ENCODE measurements at regions not wholly inside any gene's neighbourhood (a gene's known extent, or its start where the extent isn't known, plus 50 kb on each side); places are given as distances from the start of the nearest gene placed in this dataset.

DNA sequence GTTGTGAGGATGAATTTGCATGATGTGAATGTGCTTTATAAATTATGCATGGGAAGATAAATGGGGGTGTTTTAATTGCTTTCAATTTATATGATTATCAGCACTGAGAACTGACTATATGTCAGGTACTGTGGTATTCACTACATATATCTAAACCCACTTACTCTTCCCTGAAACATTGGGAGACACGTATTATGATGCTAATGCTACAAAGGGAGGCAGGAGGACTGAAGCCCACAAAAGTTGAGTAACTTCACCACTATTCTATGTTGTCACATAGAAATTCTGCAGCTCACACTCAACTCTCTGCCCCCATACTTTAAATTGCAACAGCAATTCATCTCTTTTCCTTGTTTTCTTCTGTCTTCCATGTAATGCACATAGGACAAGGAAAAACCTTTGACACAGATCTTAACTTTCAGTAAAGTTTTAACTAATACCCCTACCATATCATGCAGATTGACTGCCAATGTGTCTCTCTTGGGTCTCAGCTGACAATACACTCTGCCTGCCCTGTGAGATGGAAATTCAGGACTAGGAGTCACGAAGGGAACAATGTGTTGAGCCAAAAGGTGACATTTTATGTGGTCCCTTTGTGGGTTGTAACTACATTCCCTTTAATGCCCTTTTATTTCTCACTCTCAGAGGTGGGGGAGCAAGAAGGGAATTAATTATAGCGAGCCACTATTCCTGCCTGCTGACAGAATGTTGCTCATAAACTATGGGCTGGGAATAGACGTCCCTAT is 691.0 kb upstream of the SORCS1 start:
- FAIRE-seq: no peak

DNA sequence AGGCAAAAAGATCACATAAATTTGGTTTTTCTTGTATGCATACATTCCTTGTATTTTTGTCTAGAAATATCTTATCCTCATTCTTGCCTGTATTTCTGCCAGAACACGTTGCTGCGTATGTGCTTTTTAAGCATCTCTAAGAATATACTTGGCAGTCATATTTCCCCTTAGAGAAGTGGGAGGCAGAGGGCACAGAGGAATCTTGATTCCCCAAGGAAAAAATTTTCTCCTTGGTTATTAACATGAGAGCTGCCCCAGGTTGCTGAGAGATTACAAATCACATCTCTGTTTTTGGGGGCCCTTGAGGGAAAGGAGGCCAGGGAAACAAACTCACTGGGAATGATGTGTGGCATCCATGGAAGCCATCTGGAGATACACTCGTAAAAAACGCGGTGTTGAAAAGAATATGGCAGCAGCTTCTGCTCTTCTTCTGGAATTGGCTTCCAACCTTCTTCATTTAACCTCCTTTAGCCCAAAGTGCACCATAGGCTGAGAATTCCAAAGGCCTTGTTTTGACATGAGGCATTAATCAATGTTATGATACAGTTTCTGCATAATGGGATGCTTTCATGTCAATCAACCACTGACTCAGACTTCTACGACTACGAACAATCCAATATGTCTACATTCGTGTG is 684.3 kb upstream of the SORCS1 start:
- FAIRE-seq: no peak

DNA sequence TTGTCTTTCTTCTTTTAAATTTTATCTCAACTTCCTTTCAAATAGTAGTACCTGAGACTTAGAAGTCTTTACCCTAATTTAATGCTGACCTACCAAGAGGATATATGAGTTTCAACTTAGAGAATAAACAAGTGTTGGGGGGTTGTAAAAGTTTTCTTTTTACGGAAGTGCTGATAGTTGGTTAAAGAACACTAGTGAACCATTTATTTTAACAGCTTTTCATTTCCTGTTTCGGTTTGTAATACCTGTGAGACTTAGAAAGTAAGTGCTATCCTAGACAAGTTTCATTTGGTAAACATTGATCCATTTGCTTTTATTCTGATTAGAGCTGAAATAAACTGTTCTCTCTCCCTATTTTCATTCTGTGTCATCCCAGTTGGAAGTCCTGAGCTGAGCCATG is 683.1 kb upstream of the SORCS1 start:
- peak; percentile 9 for FAIRE-seq

DNA sequence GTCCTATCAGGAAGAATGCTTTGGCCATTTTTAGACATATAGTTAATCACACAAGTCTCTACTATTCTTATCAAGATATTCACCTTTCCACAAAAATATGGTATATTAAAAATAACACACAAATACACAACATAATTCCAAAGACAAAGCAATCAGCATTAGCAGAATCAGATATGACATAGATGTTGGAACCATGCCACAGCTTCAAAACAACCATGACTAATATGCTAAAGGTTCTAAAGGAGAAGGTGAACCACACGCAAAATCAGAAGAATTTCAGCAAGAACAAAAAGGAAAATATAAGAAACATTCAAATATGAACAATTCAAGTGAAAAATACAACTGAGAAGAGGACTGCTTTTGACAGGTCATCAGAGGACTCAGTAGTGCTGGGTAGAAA is 670.2 kb upstream of the SORCS1 start:
- FAIRE-seq: no peak

DNA sequence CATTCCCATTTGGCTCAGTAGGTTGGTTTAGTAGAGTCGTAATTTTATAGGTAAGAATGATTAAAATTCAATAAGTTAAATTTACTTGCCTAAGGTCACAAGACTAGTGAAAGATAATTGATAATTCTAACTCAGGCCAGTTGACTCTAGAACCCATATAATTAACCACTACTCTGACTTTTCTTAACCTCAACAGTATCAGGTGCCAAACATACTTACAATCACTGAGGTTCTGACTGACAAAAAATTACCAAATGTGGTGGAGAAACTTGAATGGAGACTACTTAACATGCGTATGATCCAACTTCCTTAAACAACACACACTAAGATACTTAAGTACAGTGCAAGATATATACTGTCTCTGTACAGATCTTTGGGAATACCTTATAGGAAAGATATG is 667.3 kb upstream of the SORCS1 start:
- FAIRE-seq: no peak

DNA sequence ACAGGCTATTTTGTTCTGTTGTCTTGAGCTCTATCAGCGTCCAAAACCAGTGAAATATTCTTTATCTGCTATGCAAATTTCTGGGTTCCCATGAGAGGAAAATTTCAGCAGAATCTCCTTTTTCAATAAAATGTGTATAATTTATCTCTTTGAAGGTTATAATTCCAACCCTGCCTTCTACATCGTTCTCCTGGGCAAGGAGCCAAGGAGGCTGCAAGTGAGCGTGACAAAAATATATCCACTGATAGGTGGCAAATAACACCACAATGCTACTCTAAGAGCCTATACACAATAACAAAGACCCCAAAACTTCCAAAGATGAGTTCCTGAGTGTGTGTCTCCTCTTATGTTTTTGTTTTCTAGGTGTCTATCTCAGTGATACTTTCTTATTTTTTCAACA is 664.7 kb upstream of the SORCS1 start:
- FAIRE-seq: no peak

DNA sequence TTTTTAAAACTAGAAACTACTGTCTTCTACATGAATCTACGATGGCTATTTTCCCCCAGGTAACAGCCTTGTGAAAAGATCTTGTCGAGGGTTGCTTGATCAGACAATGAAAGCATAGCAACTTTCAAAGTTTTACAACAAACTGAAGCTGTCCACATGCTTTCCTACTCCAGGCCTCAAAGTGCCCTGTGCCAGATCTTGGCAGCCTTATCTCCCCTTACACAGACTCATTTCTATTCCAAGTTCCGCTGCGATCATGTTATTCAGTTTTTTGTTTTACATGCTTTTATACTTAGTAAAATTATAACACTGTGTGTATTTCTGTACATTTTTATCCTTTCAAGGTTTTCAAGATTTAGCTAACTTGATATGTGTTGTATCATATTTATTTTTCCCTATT is 661.7 kb upstream of the SORCS1 start:
- no peak for FAIRE-seq

DNA sequence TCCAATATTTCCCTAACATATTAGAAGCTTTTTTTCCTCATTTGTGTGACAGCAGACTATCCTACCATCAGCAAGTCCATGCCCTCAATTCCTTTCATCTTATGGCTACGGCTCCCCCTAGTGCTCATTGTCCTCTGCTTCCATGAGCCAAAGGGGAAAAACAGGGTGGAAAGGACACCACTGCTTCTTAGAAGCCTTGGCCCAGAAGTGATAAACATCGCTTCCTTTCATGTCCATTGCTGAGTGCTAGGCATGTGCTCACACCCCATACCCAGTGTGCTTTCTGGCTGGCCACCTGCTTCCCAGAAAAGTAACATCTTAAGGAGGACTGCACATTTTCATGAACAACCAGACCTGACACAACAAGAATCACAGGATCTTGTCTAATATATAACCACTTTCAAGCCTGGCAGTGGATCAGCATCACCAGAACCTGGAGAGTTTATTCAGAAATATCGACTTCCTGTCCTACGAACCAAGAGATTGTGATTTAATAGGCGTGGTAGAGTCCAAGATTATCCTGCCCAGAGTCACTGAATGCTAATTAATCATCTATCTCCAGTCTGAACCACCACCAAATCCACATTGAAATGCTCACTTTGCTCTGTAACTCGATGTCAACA is 650.5 kb upstream of the SORCS1 start:
- no peak for FAIRE-seq

DNA sequence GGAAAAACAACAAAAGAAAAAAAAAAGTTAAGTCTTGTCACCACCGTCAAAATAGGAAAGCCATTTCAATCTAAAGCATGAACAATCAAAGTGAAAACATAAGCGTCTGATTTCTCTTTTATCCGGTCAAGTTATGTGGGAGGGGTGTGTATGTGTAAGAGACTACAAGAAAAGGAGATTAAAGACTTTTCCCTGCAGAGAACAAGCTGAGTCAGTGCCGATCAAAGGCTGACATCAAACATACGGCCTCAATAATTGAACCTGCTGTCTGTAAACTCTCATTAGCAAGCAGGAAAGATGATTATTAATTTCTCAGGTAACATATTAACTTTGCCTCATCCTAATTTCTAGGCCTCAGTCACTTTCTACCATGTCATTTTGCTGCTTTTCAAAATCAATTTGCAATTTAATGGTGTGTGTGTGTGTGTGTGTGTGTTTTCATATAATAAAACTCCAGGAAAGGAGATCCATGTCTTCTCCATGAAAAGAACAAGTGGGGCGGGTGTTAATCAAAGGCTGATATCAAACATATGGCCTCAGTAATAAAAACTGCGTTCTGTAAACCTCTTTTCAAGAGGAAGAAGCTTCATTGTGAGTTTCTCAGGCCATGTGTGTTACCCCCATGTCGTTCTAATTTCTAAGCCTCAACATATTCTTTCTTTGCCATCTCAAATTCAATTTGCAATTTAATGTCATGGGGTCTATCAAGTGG is 649.1 kb upstream of the SORCS1 start:
- FAIRE-seq: peak; percentile 61

DNA sequence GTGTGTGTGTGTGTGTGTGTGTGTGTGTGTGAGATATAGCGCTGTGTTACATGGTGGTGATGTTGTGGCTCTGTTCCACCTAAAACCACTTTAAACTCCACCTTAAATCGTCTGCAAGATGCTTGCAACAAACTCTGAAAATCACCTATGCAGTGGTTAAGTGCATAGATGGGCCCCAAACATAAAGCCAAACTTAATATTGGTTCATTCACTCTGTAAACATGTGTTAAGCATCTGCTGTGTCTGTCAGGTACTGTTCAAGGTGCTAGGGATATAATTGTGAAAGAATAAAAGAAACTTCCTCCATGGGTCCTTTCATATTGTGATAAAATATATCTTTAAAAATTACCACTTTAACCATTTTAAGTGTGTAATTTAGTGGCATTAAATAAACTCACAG is 645.4 kb upstream of the SORCS1 start:
- FAIRE-seq: no peak

DNA sequence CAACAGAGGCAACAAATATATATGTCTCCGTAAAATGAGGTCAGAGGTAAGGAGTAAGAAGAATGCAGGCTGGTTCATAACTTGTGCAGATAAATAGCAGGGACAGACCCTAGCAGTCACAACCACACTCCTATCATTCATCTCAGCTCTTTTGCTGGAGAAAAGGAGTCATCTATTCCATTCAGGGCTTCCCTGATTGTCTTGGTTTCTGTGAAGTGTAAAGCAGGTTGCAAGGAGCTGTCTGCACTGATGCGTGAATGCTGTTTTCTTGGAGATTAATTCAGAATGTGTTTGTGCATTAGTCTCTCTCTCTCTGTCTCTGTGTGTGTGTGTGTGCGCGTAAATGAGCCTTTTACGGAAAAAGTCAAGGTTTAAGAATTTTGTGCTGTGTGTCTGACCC is 643.3 kb upstream of the SORCS1 start:
- FAIRE-seq: no peak

DNA sequence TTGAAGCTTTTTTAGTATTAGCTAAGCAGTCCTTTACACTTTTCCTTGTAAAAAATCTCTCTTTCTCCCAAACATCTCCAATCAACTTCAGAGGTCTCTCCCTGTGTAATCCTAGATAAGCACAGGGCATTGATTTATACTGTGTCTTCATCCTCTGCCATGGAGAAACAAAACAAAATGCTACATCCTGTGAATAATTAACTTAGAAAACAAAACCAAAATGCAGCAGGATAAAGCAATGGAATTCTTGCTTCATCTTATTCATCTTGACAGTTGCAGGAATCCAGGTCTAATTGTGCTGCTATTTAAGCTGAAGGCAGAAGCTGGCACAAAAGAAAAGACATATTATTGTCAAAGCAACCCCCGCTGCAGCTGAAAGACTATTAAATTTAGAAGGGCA is 641.5 kb upstream of the SORCS1 start:
- no peak for FAIRE-seq

DNA sequence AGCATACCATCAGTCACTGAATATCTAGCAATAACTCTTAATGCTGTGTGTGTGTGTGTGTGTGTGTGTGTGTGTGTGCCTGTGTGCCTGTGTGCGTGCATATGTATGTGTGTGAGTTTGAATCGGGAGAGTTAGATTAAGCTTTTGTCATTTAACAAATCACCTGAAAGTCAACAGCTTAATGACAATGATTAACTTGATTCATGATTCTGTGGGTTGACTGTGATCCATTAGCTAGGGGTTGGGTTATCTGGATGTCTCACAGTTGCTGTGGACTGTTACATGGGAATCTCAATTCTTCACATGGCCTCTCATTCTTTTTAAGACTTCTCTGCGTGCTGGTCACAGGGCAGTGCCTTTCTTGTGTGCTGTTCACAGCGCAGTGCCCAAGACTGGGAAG is 639.0 kb upstream of the SORCS1 start:
- FAIRE-seq: no peak

DNA sequence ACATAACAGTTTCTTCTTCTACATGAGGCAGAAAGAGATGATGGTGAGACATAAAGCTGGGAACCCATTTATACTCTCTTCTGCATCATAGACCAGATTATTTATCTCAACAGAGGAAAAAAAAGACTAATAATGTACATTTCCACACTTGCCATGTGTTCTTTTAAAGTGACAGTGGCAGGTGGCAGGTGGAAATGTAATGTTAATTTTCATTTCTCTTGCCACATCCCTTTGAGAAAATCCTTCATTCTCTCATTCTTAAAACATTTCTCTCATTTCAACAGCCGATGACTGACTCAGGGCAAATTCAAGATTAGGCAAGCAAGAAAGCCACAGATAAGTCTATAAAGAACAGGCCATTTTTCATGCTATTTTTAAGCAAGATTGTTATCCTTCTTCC is 635.6 kb upstream of the SORCS1 start:
- FAIRE-seq: no peak

DNA sequence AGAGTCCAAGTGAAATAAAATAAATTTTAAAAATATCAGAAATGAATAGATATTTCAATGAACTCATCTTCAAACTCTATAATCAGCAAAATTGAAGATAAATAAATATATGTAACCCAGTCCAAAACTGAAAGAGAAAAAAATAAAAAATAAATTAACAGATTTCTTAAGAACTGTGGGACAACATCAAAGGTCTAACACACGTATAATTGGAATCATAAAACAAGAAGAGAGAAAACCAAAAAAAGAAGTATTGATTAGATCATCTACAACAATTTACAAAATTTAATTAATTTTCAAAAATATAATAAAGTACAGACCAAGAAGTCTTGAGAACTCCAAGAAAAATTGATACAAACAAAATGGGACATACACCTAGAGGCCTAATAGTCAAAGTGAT is 625.8 kb upstream of the SORCS1 start:
- FAIRE-seq: no peak

DNA sequence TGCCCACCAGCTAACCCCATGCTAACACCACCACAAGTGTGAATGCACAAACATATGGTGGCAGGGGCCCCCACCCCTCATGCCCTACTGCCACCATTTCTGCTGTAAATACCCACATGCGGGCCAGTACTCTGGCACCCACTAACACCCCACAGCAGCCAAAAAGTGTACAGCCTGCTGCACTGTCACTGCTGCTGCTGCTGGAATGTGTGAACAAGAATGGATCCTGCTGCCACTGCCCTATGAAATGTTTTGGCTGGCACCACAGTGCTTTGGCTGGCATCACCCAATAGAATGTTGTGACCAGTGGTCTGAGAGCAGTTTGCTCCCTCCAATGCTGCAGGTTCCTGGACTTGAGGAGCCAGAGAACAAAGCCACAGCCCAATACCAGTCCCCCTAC is 606.6 kb upstream of the SORCS1 start:
- no peak for FAIRE-seq

DNA sequence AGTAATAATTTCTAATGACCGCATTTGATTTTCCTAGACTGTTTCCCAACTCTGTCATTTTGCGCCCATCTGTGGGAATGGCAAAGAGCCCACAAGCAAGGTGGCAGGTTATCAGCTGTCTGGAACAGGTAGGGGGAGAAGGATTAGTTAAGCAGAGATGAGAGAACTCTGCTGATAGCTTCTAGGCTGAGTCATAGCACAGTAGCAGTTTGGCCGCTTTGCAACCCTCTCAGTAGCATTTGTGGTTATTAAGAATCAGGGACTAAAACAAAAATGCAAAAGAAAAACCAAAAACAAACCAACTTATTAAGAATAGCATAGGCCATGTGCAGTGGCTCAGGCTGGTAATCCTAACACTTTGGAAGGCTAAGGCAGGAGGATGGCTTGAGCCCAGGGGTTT is 602.7 kb upstream of the SORCS1 start:
- FAIRE-seq: no peak

DNA sequence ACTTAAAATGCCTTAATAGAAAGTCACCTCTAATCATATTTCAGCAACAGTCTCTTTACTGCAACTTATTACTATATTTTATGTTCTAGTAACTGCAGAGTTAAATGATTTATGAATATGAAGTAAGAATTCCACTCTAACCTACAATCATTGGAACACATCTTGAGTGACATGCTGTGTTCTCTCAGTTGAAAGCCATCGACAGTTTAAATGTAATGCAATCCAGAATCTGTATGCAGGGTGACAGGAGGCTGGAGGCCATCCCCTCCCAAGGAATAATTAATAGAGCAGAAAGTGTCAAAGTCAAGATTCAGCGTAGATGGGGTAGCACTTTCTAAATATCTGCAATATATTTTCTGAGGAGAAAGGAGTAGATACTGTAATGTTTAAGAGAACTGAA is 590.3 kb upstream of the SORCS1 start:
- no peak for FAIRE-seq

DNA sequence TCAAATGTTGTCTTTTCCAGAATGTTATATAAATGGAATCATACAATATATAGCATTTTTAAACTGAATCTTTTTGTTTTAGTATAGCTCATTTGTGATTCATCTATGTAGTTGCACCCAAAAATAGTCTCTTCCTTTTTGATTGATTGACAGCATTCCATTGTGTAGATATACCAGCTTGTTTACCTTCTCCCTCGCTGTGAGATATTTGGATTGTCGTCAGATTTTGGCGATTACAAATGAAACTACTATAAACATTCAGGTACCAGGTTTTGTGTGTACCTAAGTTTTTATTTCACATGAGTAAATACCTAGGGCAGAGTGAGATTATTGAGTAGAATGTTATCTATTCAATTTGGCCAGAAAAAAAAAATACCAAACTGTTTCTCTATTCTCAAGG is 584.7 kb upstream of the SORCS1 start:
- FAIRE-seq: no peak

DNA sequence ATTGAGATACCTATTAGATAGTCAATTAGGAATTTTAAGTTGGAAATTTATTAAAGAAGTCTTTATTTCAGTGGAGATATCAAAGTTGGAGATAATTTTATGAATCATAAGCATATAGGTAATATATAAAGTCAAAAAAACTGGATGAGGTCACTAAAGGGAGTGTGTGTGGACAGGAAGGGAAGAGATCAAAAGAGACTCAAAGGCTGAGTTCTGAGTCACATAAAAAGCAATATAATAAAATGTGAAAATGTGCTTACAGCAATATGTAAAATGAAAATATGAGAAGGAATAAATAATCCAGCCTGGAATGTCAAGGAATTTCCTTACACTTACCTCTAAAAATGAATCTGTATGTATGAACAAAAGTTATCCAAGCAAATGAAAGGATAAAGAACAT is 583.3 kb upstream of the SORCS1 start:
- FAIRE-seq: no peak

DNA sequence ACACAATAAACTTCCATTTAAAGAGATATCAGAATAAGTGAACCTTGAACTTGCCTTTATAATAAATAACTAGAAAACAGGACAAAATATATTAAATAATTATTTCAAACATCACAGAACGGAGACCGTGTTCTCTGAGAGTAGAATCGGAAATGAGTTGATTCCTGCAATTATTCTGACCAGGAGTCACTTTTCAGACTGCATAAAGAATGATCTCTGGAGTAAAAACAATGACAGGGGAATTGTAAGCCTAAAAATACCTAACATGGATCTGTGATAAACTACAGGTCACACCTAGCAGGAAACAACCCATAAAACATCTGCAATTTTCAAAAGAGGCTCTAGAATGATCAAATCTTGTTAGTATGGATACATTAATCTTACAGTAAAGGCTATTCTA is 577.5 kb upstream of the SORCS1 start:
- no peak for FAIRE-seq

DNA sequence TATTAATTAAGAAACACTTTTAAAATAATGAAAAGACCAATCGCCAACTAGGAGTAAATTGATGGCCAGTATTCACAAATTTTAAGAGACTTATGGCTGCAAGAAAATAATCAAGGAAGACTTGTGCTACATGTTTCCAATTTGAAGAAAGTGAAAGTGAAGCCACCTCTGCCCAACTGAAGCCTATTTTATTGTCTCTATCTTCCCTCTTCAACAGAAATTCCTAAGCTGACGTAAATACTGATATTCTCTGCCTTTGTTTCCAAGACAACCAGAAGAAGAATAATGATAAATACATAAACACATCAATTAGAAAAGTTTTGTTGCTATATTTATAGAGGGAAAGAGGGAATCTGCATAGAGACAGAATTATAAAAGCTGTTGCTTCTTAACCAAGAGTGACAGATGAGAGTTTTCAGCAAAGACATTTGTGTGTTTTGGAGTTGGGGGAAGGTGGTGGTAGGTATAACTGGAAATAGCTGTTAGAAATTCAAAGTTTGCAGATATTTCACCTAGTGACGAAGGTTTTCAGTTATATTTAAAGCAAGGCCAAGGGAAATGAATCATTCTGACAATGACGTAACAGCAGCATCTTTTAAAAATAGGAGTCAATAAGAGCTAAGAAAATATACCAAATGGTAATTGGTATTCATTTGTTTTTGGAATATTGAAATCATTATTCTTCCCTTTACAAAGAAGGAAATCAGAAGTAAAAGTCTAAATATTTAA is 576.6 kb upstream of the SORCS1 start:
- no peak for FAIRE-seq

DNA sequence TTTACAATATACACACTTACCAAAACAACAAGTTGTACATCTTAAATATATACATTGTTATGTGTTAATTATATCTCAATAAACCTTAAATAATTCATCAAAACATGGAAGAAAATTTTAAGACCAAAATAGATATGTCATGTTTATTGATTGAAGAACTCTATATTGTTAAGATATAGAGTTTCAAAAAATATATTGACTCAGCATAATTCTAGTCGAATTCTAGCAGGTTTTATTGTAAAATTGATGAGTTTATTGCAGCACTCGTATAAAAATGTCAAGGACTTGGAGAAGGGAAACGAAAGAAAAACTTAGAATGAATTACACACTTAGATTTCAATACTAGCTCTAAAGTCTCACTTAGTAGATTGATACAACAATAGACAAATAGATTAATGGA is 575.4 kb upstream of the SORCS1 start:
- FAIRE-seq: no peak

Data from islet of Langerhans (tissue), 1 donor.